HG03442 (cell line): ENCODE measurements at regions not wholly inside any gene's neighbourhood (a gene's known extent, or its start where the extent isn't known, plus 50 kb on each side); places are given as distances from the start of the nearest gene placed in this dataset.
"Not testable (repeated sequence)": the region's sequence is repeated elsewhere in the genome, so short reads cannot be mapped to it uniquely, and the experiment has no call there.

Experiments
- ATAC-seq: cut with Tn5 transposase; IDR thresholded peaks from one replicate; pipeline ENCODE4 v1.9.1; 2021; ENCODE audit warnings: mild to moderate bottlenecking, moderate library complexity; ENCODE audit not compliant: unreplicated experiment

DNA sequence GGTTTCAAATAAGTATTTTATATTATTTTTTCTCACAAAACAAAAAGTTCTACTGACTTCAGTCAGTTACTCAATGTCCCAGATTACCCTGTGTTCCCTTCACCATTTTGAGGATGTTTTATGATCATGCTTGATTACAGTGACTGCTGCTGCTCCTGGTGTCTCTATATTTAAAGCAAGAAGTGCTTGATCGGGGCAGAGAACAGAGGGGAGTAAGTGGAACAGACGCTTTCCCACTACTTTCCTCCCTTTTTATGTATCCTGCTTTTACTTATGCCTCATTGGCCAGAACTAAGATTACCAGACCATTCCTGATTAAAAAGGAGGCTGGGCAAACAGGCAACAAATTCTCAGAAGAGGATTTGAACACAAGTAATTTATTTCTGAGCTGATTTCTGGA, 612.1 kb downstream of the VGLL3 start:
- no peak for ATAC-seq

DNA sequence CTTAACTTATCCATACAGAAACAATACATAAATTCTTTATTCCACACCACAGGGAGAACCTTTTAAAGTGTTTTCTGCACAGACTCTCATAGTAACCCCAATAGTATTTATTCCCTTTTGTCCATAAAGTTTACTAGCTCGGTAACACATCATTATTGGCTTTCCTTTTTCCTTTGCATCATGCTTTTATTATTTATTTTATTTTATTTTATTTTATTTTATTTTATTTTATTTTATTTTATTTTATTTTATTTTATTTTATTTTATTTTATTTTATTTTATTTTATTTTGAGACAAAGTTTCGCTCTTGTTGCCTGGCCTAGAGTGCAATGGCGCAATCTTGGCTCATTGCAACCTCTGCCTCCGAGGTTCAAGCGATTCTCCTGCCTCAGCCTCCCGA, 655.4 kb downstream of the VGLL3 start:
- ATAC-seq, result not testable (repeated sequence)

GRCh38 chr3:86333636-86334035, 657.3 kb downstream of the VGLL3 start:
- ATAC-seq, result no peak

DNA sequence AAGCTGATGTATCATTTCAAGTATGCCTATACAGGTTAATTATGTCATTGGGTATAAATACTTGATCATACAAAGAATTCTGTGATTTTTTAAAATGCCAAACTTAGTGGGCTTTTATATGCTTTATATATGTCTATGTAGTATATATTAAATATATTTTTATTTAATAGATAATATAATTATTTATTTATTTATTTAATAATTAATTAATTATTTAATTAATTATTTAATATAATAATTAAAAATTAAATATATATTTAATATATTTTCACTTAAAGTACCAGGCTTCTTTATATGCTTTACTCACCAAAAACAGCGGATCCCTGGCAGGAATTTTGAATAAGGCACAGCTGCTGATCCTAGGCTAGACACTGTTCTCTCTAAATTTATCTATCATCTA, 687.0 kb downstream of the VGLL3 start:
- no peak for ATAC-seq

- ATAC-seq, result no peak
Observed at GRCh38 chr3:86282106-86282787, 708.7 kb downstream of the VGLL3 start.

DNA sequence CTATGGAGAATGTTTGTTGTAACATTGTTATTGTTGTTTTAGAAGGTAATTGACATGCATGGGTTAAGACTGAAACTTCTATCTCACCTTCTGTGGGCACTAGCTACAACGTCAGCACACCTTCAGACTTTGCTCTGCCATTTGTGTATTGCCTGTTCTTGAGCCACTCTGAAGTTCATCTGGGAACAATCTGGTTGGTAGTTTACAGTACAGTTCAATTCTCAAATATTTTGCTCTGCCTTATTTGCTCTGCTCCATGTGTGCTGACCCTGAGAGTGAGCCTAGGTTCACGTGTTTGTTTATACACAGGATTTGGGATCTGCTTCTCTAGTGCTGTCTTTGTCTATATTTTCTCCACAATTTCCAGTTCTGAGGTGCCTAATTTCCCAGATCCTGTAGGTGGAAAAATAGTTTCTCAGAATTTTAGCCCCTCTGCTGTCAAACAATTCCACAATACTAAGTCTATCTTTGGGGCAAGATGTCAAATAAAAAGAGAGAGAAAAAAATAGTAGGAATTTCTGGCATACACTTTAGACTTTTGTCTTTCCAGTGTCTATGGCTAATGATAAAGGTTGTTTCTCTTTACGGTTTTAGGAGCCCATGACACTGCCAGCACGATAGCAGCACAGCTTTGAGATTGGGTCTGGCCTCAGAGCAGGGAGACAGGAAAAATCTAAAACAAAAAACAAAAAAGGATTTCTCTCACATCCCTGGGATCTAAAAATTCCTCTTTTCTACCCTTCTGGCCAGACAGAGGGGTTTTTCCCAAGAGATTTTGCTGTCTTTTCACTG, 721.4 kb downstream of the VGLL3 start:
- ATAC-seq, result no peak

DNA sequence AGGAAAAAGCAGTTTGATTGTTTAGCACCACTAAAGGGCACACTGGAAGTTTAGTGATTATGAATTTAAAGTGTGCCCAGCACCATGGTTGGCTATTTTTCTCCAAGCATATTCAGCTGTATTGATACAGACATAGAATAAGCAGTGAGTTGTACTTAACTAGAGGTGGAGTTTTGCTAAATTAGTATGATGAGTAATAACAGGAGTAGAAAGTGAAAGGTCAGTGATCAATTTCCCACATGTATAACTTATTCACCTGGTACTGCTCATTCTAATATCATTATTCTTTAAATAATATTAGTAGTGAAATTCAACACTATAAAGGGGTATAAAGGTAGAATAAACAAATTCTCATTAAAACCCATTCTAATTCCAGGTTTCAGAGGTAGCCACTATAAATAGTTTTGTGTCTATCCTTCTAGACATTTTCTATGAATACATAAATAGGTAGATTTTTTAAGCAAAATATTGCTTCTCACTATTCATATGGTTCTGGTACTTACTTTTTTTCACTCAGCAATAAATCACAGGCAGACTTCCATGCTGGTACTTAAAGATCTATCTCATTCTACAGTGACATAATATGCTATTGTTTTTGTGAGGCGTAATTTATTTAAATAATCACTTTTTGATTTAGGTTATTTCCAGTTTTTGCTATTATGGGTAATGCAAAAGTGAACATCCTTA, 732.9 kb downstream of the VGLL3 start:
- no peak for ATAC-seq

DNA sequence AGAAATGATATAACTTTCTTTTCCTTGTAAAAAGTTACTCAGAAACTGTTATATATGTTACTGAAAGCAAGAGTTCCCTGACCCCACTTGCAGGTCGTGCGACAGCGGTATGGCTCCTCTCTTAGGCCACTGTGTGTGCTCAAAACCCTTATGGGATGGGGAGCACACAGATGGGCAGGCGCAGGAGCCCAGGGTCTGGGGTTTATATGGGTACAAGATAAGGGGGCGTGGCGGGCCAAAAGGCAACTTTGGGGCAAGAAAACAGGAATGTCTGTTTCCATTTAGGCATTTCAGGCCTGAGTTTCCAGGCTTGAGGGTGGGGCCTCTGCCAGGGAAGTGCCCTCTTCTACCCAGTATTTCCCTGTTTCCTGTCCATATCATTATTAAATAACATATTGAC, 736.5 kb downstream of the VGLL3 start:
- ATAC-seq, result no peak

DNA sequence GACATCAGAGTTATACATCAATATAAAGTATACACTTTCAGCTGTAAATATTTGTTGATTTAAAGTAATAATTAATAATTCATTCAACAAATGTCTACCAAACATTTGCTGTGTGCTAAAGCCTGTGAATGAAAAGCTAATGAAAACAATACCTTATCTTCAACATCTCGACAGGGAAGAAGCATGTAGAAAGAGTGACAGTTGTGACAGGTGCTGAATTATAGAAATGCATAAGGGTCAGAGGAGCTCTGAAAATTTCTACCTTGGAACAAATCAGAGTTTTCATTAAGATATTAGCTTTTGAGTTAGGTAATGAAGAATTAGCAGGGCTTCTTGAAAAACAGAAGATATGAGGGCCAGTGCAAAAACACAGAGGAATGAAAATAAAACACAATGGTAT, 739.2 kb downstream of the VGLL3 start:
- ATAC-seq, result no peak

GRCh38 chr3:86249833-86250232, 741.1 kb downstream of the VGLL3 start:
- ATAC-seq, result no peak

DNA sequence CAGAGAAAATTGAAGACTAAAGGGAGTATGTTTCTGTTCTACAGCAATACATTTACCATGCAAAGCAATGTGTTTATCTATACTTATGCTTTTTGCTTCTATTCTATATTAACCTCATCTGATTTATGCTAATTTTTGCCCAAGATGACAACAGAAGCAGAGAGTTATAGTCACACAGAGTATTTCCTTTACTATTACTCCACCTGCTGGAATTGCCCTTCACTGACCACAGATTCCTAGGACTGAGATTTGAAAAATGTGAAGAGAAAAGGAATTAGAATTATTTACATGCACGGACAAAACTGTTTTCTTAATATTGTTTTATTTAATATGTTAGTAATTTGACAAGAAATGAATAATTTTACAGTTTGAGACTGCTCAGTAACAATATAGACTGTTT, 745.6 kb downstream of the VGLL3 start:
- ATAC-seq, result no peak

GRCh38 chr3:86244905-86245304, 746.0 kb downstream of the VGLL3 start:
- ATAC-seq, result no peak

GRCh38 chr3:86239946-86240345, 751.0 kb downstream of the VGLL3 start:
- ATAC-seq, result no peak

DNA sequence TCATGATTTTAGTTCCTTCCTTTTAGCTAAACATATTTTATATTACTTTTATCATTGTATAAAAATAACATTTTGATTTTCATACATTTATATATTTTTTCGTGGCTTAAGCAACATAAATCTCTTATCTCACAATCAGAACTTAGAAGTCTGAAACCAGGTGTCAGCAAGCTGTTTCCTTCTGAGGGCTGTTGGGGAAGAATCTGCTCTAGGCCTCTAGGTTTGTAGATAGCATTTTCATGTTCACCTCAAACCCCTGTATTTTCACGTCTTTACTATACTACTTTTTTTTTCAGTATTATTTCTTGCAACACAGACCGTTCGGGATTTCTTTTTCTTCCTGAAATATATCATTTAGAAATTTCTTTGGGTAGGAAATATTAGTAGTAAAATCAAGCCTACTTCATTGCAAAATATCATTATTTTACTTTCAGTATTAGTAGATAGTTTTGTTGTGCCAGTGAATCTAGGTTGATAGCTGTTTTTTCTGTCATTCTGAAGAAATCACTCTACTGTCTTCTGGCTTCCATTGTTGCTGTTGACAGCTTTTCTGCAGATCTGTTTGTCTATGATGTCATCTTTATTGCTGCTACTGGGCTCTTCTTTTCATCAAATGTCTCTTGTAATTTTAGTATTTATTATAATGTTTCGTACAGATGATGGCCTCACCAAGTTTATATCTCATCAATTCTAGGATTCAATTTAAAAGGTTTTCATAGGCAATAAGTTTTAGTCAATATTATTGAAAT, 756.3 kb downstream of the VGLL3 start:
- ATAC-seq, result no peak

DNA sequence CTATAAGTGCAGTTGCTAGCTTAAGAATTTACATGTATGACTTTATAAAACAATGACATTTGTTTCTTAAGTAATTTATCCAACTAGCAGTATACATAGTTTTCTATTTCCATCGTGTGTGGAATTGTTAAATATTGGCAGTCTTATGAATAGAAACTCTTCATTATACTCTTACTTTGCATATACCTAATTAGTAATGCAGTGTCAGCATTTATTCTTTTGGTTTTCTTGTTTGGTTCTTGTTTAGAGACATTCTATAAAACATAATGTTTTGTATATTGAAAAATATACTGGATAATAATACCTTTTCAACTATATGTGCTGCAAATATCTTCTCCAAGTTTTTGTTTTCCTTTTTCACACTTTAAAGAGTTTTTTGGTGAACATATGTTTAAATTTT, 760.2 kb downstream of the VGLL3 start:
- no peak for ATAC-seq

DNA sequence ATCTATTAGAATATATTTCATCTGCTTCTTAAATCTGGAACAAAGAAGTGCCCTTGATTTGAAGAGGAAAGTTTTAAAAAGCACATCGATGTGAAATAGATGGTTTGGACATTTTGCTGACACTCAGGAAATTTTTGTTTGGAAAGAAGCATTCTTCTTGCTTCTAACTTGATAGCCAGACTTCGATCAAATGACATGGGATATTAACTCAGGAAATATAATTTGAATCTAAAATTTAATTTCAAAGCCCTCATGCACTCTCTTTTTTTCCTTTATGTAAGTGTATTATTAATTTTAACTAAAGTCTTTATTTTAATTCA, 761.2 kb downstream of the VGLL3 start:
- ATAC-seq, result no peak

- ATAC-seq, result no peak
Observed at GRCh38 chr3:86229086-86229774, 761.7 kb downstream of the VGLL3 start.

DNA sequence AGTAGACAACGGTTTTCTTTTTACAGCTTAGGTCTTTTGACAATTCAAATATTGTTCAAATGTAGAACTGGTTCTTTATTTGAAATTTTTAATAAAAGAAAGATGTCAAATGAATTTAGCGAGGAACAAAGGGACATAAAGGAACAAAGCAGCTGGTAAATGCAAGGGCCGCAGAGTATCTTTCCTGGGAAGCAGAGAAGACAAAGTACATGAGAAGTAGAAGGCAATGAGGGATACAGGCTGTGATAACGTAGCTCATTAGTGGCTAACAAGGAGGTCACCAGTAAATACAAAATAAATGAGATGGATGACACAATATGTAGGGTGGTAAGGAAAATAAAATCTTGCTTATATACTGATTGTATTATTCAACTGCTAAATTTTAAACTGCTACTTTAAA, 762.8 kb downstream of the VGLL3 start:
- no peak for ATAC-seq

- ATAC-seq, result no peak
Observed at GRCh38 chr3:86225461-86225860, 765.5 kb downstream of the VGLL3 start.

DNA sequence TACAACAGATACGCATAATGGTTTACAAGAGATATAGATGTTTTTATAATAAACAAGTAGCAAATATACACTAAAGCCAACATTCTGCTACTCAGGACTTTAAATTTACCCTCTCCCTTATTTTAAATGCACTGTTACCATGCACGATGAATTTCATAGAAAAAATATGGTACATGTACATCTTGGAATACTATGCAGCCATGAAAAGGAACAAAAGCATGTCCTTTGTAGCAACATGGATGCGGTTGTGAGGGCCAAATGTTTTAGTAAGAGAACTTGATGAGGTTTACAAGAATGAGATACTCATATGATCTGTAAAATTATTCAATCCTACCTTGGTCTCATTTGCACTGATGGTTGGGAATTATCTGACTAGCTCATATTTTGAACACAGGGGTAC, 769.3 kb downstream of the VGLL3 start:
- no peak for ATAC-seq

GRCh38 chr3:86208772-86209171, 782.2 kb downstream of the VGLL3 start:
- no peak for ATAC-seq
